HG03108 (cell line): ENCODE measurements at regions not wholly inside any gene's neighbourhood (a gene's known extent, or its start where the extent isn't known, plus 50 kb on each side); places are given as distances from the start of the nearest gene placed in this dataset.

Experiments
- ATAC-seq: cut with Tn5 transposase; IDR thresholded peaks from one replicate; pipeline ENCODE4 v1.9.1; 2021; ENCODE audit warnings: moderate library complexity; ENCODE audit not compliant: unreplicated experiment

GRCh38 chr4:85246055-85246454 lies 228.9 kb upstream of the ARHGAP24 start:
- ATAC-seq = no peak

GRCh38 chr4:85250852-85251251 lies 224.1 kb upstream of the ARHGAP24 start:
- no peak for ATAC-seq

GRCh38 chr4:85257817-85258370 lies 217.1 kb upstream of the ARHGAP24 start:
- no peak for ATAC-seq

- no peak for ATAC-seq
Measured at GRCh38 chr4:85260064-85260463, 214.9 kb upstream of the ARHGAP24 start.

- no peak for ATAC-seq
Measured at GRCh38 chr4:85265234-85265633, 209.7 kb upstream of the ARHGAP24 start.

- ATAC-seq = no peak
Measured at GRCh38 chr4:85268188-85268587, 206.8 kb upstream of the ARHGAP24 start.

GRCh38 chr4:85268961-85269360 lies 206.0 kb upstream of the ARHGAP24 start:
- no peak for ATAC-seq

GRCh38 chr4:85274955-85275354 lies 200.0 kb upstream of the ARHGAP24 start:
- no peak for ATAC-seq

- no peak for ATAC-seq
Measured at GRCh38 chr4:85280963-85281362, 194.0 kb upstream of the ARHGAP24 start.

GRCh38 chr4:85291226-85291625 lies 183.7 kb upstream of the ARHGAP24 start:
- ATAC-seq = no peak

- no peak for ATAC-seq
Measured at GRCh38 chr4:85298037-85298436, 176.9 kb upstream of the ARHGAP24 start.

- ATAC-seq = no peak
Measured at GRCh38 chr4:85302193-85302736, 172.7 kb upstream of the ARHGAP24 start.

GRCh38 chr4:85302756-85303155 lies 172.2 kb upstream of the ARHGAP24 start:
- no peak for ATAC-seq

- no peak for ATAC-seq
Measured at GRCh38 chr4:85318415-85318814, 156.5 kb upstream of the ARHGAP24 start.

- no peak for ATAC-seq
Measured at GRCh38 chr4:85358831-85359230, 116.1 kb upstream of the ARHGAP24 start.

- ATAC-seq = no peak
Measured at GRCh38 chr4:85362550-85362949, 112.4 kb upstream of the ARHGAP24 start.

GRCh38 chr4:85367815-85368214 lies 107.1 kb upstream of the ARHGAP24 start:
- no peak for ATAC-seq

- no peak for ATAC-seq
Measured at GRCh38 chr4:85368240-85368639, 106.7 kb upstream of the ARHGAP24 start.

- ATAC-seq = no peak
Measured at GRCh38 chr4:85368932-85369331, 106.0 kb upstream of the ARHGAP24 start.

- no peak for ATAC-seq
Measured at GRCh38 chr4:85369703-85370380, 105.1 kb upstream of the ARHGAP24 start.

GRCh38 chr4:85370400-85371032 lies 104.4 kb upstream of the ARHGAP24 start:
- ATAC-seq = peak; percentile 89

- no peak for ATAC-seq
Measured at GRCh38 chr4:85372966-85373365, 102.0 kb upstream of the ARHGAP24 start.
